Liver (tissue), 8 donors: ENCODE measurements at regions not wholly inside any gene's neighbourhood (a gene's known extent, or its start where the extent isn't known, plus 50 kb on each side); places are given as distances from the start of the nearest gene placed in this dataset.

Experiments used
- DNase-seq: peaks from one replicate; pipeline ENCODE4 v3.0.0-alpha.2; 2017; ENCODE audit warnings: low spot score
- H3K27ac ChIP-seq, 2 donors: one replicate each; pipeline ENCODE4 v1.7.0; 2013; ENCODE audit warnings: inconsistent platforms in 2 of 2, low read length in 2 of 2, control low read depth in 1 of 2, low read depth in 1 of 2, mild to moderate bottlenecking in 1 of 2
- H3K27me3 ChIP-seq, 4 donors: one replicate each; pipeline versions ENCODE4 v1.6.1 to v1.7.0; 2013; ENCODE audit warnings: low read length in 3 of 4, inconsistent platforms in 1 of 4, mild to moderate bottlenecking in 1 of 4, moderate library complexity in 1 of 4; ENCODE audit not compliant: control insufficient read depth in 4 of 4, insufficient read depth in 4 of 4
- H3K36me3 ChIP-seq, 4 donors: one replicate each; pipeline versions ENCODE4 v1.6.1 to v1.7.0; 2013; ENCODE audit warnings: low read length in 3 of 4, mild to moderate bottlenecking in 3 of 4, low read depth in 1 of 4, moderate library complexity in 1 of 4; ENCODE audit not compliant: control insufficient read depth in 4 of 4, insufficient read depth in 3 of 4
- H3K4me1 ChIP-seq, 4 donors: one replicate each; pipeline versions ENCODE4 v1.6.1 to v1.7.0; 2013; ENCODE audit warnings: low read length in 3 of 4, mild to moderate bottlenecking in 3 of 4, moderate library complexity in 1 of 4; ENCODE audit not compliant: control insufficient read depth in 4 of 4, insufficient read depth in 4 of 4
- H3K4me3 ChIP-seq, 3 donors: one replicate each; pipeline versions ENCODE4 v1.6.1 to v1.7.0; 2013; ENCODE audit warnings: low read length in 3 of 3, control low read depth in 1 of 3, low read depth in 1 of 3, mild to moderate bottlenecking in 1 of 3
- H3K9ac ChIP-seq, 2 donors: one replicate each; pipeline ENCODE4 v1.7.0; 2013; ENCODE audit warnings: low read length in 2 of 2, mild to moderate bottlenecking in 2 of 2, moderate library complexity in 2 of 2, control low read depth in 1 of 2, low read depth in 1 of 2
- H3K9me3 ChIP-seq, 4 donors: one replicate each; pipeline versions ENCODE4 v1.6.1 to v1.7.0; 2013; ENCODE audit warnings: low read length in 3 of 4; ENCODE audit not compliant: control insufficient read depth in 4 of 4
- FOXA1 ChIP-seq: IDR thresholded peaks from 2 replicates; pipeline ENCODE4 v1.6.1; 2016; ENCODE audit warnings: antibody characterized with exemption
- FOXA2 ChIP-seq: IDR thresholded peaks from 2 replicates; pipeline ENCODE4 v1.6.1; 2016; ENCODE audit warnings: antibody characterized with exemption
- GABPA ChIP-seq, 2 donors: IDR thresholded peaks in 1 of 2; conservative IDR thresholded peaks in 1 of 2; 2 replicates each; pipeline ENCODE4 v1.6.1; 2016; ENCODE audit warnings: antibody characterized with exemption in 2 of 2, mild to moderate bottlenecking in 1 of 2, moderate library complexity in 1 of 2
- HNF4A ChIP-seq, 2 donors: conservative IDR thresholded peaks; 2 replicates each; pipeline ENCODE4 v1.6.1; 2016; ENCODE audit warnings: antibody characterized with exemption in 2 of 2, mild to moderate bottlenecking in 2 of 2
- HNF4G ChIP-seq: IDR thresholded peaks from 2 replicates; pipeline ENCODE4 v1.6.1; 2016; ENCODE audit warnings: antibody characterized with exemption
- NR2F2 ChIP-seq: IDR thresholded peaks from 2 replicates; pipeline ENCODE4 v1.6.1; 2016; ENCODE audit warnings: antibody characterized with exemption
- RAD21 ChIP-seq, 2 donors: IDR thresholded peaks; 2 replicates each; pipeline ENCODE4 v1.6.1; 2016; ENCODE audit warnings: antibody characterized with exemption in 2 of 2, mild to moderate bottlenecking in 2 of 2
- RXRA ChIP-seq, 2 donors: IDR thresholded peaks; 2 replicates each; pipeline ENCODE4 v1.6.1; 2017 to 2018; ENCODE audit warnings: antibody characterized with exemption in 2 of 2, mild to moderate bottlenecking in 1 of 2
- SP1 ChIP-seq: IDR thresholded peaks from 2 replicates; pipeline ENCODE4 v1.6.1; 2018; ENCODE audit warnings: antibody characterized with exemption, mild to moderate bottlenecking
- TAF1 ChIP-seq: conservative IDR thresholded peaks from 2 replicates; pipeline ENCODE4 v1.6.1; 2016; ENCODE audit warnings: antibody characterized with exemption, mild to moderate bottlenecking
- YY1 ChIP-seq: IDR thresholded peaks from 2 replicates; pipeline ENCODE4 v1.6.1; 2016; ENCODE audit warnings: antibody characterized with exemption, mild to moderate bottlenecking
- WGBS: extraction: QIAGEN DNeasy Blood & Tissue Kit; methylation state at CpG from one replicate; pipeline ENCODE4 v1.1.7; 2013; 5-methylcytosine and 5-hydroxymethylcytosine counted together
- TF ChIP-seq, protein P1 (sequence below): IDR thresholded peaks from 2 replicates; pipeline ENCODE4 v1.6.1; 2016; ENCODE audit warnings: antibody characterized with exemption
- TF ChIP-seq, protein P2 (sequence below): IDR thresholded peaks from 2 replicates; pipeline ENCODE4 v1.6.1; 2016; ENCODE audit warnings: antibody characterized with exemption
- TF ChIP-seq, protein P3 (sequence below): fragments of 150-350 bp; IDR thresholded peaks from 2 replicates; pipeline ENCODE4 v1.5.1; 2017; ENCODE audit warnings: improper control_type of control experiment, low read depth, low read length; ENCODE audit not compliant: missing input control
- TF ChIP-seq, protein P4 (sequence below): IDR thresholded peaks from 2 replicates; pipeline ENCODE4 v1.6.1; 2016; ENCODE audit warnings: antibody characterized with exemption
- donor health status: healthy.
- donor health status: healthy.
- donor health status: healthy.
- donor health status: healthy.
- donor health status: healthy.

DNA sequence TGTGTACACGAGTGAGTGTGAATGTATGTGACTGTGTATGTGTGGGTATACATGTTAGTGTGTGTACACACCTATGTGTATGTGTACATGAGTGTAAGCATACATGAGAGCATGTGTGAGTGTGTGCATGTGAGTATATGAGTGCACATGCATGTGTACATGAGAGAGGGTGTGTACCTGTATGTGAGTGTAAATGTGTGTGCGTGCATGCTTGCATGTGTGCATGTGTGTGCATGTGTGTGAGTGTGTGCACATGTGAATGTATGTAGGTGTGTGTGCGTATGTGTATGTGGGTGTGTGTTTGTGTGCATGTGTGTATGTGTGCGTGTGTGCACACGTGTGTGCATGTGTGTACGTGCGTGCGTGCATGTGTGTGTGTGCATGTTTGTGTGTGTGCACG is 183.4 kb downstream of the BMP7 start:
- DNase-seq, result no peak
- Histone ChIP-seq H3K4me3 (no peak overlapping the region), H3K9me3 (peaks cover 3 to 14% (median 7%) of the 10 kb centered on the region in 4 donors), H3K27ac (no peak overlapping the region), H3K27me3 (peaks cover 0 to 3% (median 0%) of the 10 kb centered on the region in 4 donors), H3K9ac (no peak overlapping the region), H3K36me3 (no peaks in the 10 kb centered on the region), H3K4me1 (no peaks in the 10 kb centered on the region)
- 86% methylated on average over 9 of the region's 9 CpGs for WGBS
- TF ChIP-seq SP1 (no peak), RAD21 (IDR thresholded peaks at IDR 0.05) (no peak), HNF4G (no peak), YY1 (no peak), GABPA (IDR thresholded peaks at IDR 0.05 in 1 of 2, conservative IDR thresholded peaks at IDR 0.05 in 1 of 2) (no peak), NR2F2 (no peak), HNF4A (conservative IDR thresholded peaks at IDR 0.05) (no peak)
- TF ChIP-seq, protein P1, sequence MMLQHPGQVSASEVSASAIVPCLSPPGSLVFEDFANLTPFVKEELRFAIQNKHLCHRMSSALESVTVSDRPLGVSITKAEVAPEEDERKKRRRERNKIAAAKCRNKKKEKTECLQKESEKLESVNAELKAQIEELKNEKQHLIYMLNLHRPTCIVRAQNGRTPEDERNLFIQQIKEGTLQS, result no peak

DNA sequence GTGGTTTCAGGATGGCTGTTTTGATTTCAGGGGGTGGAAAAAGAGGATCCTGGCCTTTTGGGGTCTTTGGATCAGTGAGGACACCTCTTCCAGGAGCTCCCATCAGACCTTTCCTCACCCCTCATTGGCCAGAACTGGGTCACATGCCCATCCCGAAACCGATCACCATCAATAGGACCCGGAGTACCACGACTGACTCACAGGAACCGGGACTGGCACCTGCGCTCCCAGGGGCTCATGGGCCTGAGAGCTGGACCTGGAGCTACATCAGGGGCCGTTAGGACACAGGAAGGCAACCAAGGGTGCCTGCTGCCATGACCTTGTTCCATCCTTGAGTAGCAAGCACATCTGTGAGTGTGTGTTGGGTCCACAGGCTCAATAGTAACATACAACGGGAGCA is 180.4 kb downstream of the BMP7 start:
- H3K27ac ChIP-seq, result no peak overlapping the region
- WGBS, result 77% methylated on average over 8 of the region's 8 CpGs
- no peak overlapping the region for H3K9ac ChIP-seq
- TF ChIP-seq FOXA2 (no peak), YY1 (no peak), RXRA (IDR thresholded peaks at IDR 0.05) (no peak), GABPA (IDR thresholded peaks at IDR 0.05 in 1 of 2, conservative IDR thresholded peaks at IDR 0.05 in 1 of 2) (no peak), HNF4G (no peak), FOXA1 (no peak), TAF1 (no peak), HNF4A (conservative IDR thresholded peaks at IDR 0.05) (no peak), NR2F2 (no peak), RAD21 (IDR thresholded peaks at IDR 0.05) (no peak)
- TF ChIP-seq, protein P2, sequence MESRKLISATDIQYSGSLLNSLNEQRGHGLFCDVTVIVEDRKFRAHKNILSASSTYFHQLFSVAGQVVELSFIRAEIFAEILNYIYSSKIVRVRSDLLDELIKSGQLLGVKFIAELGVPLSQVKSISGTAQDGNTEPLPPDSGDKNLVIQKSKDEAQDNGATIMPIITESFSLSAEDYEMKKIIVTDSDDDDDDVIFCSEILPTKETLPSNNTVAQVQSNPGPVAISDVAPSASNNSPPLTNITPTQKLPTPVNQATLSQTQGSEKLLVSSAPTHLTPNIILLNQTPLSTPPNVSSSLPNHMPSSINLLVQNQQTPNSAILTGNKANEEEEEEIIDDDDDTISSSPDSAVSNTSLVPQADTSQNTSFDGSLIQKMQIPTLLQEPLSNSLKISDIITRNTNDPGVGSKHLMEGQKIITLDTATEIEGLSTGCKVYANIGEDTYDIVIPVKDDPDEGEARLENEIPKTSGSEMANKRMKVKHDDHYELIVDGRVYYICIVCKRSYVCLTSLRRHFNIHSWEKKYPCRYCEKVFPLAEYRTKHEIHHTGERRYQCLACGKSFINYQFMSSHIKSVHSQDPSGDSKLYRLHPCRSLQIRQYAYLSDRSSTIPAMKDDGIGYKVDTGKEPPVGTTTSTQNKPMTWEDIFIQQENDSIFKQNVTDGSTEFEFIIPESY, result no peak
- TF ChIP-seq, protein P3, sequence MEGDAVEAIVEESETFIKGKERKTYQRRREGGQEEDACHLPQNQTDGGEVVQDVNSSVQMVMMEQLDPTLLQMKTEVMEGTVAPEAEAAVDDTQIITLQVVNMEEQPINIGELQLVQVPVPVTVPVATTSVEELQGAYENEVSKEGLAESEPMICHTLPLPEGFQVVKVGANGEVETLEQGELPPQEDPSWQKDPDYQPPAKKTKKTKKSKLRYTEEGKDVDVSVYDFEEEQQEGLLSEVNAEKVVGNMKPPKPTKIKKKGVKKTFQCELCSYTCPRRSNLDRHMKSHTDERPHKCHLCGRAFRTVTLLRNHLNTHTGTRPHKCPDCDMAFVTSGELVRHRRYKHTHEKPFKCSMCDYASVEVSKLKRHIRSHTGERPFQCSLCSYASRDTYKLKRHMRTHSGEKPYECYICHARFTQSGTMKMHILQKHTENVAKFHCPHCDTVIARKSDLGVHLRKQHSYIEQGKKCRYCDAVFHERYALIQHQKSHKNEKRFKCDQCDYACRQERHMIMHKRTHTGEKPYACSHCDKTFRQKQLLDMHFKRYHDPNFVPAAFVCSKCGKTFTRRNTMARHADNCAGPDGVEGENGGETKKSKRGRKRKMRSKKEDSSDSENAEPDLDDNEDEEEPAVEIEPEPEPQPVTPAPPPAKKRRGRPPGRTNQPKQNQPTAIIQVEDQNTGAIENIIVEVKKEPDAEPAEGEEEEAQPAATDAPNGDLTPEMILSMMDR, result no peak
- TF ChIP-seq, protein P4, sequence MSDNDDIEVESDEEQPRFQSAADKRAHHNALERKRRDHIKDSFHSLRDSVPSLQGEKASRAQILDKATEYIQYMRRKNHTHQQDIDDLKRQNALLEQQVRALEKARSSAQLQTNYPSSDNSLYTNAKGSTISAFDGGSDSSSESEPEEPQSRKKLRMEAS, result no peak
- DNase-seq, result no peak
- H3K4me3 ChIP-seq, result no peak overlapping the region
- H3K27me3 ChIP-seq, result peaks cover 0 to 3% (median 0%) of the 10 kb centered on the region in 4 donors
- no peaks in the 10 kb centered on the region for H3K4me1 ChIP-seq
- H3K9me3 ChIP-seq, result peaks cover 0 to 4% (median 0%) of the 10 kb centered on the region in 4 donors
- H3K36me3 ChIP-seq, result no peaks in the 10 kb centered on the region

DNA sequence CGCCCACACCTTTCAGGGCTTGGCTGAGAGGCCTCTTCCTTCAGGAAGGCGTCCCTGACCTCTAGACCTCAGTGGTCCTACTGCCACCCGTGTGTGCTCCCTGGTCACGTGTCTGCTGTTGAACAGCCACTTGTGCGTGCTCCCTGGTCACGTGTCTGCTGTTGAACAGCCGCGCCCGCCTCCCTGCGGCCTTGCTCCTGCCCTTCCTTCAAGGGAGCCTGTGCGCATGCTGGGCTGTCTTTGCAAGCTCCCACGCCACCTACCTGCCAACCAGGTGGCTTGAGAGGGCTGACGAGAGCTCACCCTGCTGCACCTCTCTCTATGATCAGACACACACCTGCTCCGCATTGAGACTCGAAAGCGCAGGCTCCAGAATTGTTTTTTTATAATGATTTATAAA is 179.3 kb downstream of the BMP7 start:
- no peak overlapping the region for H3K27ac ChIP-seq
- no peak overlapping the region for H3K9ac ChIP-seq
- 53% methylated on average over 16 of the region's 16 CpGs for WGBS
- no peaks in the 10 kb centered on the region for H3K36me3 ChIP-seq
- TF ChIP-seq, protein P3, result no peak
- TF ChIP-seq FOXA1 (no peak), NR2F2 (no peak), RAD21 (IDR thresholded peaks at IDR 0.05) (no peak)
- TF ChIP-seq, protein P4, result no peak
- no peaks in the 10 kb centered on the region for H3K27me3 ChIP-seq
- H3K4me3 ChIP-seq, result no peak overlapping the region
- no peaks in the 10 kb centered on the region for H3K4me1 ChIP-seq
- no peak for DNase-seq
- H3K9me3 ChIP-seq, result peaks cover 0 to 4% (median 0%) of the 10 kb centered on the region in 4 donors
